GM18951 (cell line): ENCODE measurements at regions not wholly inside any gene's neighbourhood (a gene's known extent, or its start where the extent isn't known, plus 50 kb on each side); places are given as distances from the start of the nearest gene placed in this dataset.

Experiments used
- POLR2A ChIP-seq: IDR thresholded peaks from 4 replicates; pipeline ENCODE4 v1.6.1; 2011; ENCODE audit warnings: mild to moderate bottlenecking; ENCODE audit not compliant: insufficient read length, insufficient read depth; ENCODE audit errors: extremely low read depth
- in situ Hi-C: fragments of 300-500 bp; cut with MboI; formaldehyde crosslinking; loops from one replicate; pipeline ENCODE4 v1.12.0; 2022; ENCODE audit warnings: low sequenced_read_pairs, mixed read lengths, inconsistent platforms; ENCODE audit not compliant: unreplicated experiment

GRCh38 chr3:56919797-56920195 lies 118.0 kb upstream of the ARHGEF3 start:
- TF ChIP-seq POLR2A: no peak
- in situ Hi-C loops: no loop called here

DNA sequence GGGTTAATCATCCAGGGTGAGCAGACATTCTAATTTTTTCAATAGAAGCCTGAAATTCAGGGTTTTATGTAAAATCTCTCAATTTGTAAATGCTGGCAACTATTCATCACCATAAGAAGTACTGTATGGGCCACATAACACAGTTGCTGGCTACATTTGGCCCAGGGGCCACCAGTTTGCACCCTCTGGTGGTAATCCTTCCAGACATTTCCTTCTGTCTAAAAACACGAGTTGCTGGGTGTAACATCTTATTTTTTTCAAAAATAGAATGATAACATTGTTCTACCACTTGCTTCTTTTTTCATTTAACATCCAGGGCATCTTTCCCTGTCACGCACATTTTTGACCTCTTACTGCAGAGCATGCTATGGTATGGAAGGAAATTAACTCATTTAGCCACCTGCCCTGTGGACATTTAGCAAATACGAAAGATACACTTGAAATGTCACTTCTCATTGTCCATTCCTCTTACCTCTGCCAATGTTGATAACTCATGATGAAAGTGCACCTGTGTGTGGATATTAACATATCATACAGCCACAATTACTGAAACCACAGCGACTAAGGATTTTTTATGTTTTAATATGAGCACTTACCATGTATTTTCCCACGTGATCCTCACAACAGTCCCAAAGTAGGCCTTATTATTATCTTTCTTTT lies 117.5 kb upstream of the ARHGEF3 start:
- in situ Hi-C loops: no loop called here
- no peak for TF ChIP-seq POLR2A

GRCh38 chr3:56918111-56918568 lies 116.4 kb upstream of the ARHGEF3 start:
- no peak for TF ChIP-seq POLR2A
- in situ Hi-C loops: no loop called here

DNA sequence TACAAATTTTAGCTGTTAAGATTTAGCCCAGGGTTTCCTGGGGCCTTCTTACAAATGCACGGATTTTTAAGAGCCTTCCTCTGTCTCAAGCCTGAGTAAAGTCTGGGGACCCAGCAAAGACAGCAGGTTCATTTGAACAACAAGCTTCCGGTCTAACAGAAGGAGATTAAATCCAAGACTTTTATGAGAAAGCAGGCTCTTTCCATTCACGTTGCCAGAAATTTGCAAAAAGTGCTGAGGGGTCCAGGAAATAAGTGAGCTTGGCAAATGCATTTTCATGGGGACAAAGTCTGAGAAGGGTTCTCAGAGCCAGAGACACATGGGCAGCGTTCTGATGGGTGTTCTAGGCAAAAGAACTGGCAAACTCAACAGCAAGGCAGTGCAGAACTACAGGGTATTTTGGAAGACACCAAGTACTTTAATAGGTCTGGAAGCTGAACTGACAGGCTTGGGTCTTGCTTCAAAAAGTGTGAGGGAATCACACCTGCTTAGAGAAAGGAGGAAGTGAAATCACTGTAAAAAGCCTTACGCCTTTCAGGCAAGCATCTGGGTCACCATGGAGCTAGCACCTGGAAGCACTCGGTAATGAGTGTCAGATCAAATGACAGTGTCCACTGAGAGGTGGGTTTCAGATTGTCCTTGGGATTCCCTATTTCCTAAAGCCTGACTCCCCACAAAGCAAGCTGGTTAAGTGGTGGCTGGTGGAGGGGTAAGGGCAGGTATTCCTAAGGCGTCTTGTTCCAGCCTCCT lies 115.8 kb upstream of the ARHGEF3 start:
- no peak for TF ChIP-seq POLR2A

DNA sequence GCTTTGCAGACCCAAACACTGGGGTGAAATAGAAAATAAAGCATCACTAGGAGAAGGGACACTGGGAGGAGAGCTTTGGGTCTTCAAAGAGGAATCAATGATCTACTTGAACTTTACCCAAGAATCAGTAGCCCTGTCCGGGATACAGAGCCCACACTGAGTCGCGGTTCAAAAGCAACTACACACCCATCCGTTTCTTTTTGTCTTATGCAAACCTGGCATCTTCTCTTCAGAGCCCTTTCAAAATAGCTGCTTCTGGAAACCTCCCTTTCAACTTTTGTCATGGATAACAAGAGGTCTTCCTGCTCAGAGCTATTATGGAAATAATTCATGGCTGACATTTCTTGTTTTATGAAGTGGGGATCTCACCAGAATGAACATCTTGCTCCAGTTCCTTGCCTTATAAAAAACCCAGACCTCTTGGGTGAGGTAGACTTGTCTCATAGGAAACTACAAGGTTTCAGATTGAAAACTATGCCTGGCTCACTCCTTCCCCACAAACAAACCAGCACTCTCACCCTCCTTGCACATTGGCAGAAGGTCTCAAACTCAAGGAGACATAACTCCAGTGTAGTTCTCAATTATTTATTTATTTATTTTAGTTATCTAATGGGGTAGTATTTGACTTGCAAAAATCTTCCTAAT lies 115.1 kb upstream of the ARHGEF3 start:
- in situ Hi-C loops: no loop called here
- no peak for TF ChIP-seq POLR2A

More for the DNA sequence above, 115.8 kb upstream of the ARHGEF3 start:
- in situ Hi-C loops: no loop called here

DNA sequence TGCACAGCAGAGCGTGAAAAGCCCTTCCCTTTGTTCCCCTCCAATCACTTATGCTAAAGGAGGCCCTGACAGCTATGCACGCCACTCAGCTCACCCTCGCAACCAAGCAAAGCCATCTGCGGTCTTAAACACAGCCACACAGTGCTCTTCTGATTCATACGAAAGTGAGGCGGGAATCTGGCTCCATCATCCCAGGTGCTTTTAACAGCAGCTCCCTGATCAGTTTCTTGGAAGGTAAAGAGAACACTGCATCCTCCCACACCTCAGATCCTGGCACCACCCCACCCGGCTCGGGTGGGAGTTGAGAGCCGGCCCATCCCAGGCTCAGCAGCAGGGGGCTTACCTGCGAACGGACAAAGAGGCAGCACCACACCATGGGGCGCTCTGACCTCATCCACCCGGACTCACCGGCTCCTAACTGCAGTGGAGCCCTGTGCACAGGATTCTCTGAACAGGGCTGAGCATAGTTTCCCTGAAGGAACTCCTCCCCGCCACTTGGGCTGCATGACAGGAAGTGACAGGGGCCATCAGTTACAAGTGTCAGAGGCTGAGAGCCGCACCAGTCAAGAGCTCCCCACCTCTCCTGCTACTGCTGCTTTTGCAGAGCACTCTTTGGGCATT lies 114.3 kb upstream of the ARHGEF3 start:
- peak; percentile 33 for TF ChIP-seq POLR2A
- in situ Hi-C loops: no loop called here

GRCh38 chr3:56914646-56915045 lies 112.9 kb upstream of the ARHGEF3 start:
- TF ChIP-seq POLR2A: no peak
- in situ Hi-C loops: no loop called here

GRCh38 chr3:56911363-56911762 lies 109.6 kb upstream of the ARHGEF3 start:
- in situ Hi-C loops: no loop called here
- TF ChIP-seq POLR2A: no peak

DNA sequence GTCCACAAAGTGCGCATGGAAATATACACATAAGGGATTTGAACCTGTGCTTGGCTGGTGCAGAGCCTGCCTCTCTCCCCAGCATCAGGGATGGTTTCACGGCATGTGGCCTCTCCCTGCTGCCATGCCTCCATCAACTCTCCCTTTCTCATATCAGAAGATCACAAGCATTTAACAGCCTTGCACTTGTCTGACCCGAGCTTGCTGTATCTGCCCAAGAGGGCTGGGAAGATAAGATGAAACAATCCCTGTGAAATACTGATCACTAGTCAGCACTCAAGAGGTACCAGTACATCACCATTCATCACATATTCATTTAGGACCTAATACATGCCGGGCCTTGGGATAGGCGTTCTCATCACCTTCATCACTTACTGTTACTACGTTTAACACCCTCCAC lies 107.6 kb upstream of the ARHGEF3 start:
- in situ Hi-C loops: no loop called here
- TF ChIP-seq POLR2A: no peak

DNA sequence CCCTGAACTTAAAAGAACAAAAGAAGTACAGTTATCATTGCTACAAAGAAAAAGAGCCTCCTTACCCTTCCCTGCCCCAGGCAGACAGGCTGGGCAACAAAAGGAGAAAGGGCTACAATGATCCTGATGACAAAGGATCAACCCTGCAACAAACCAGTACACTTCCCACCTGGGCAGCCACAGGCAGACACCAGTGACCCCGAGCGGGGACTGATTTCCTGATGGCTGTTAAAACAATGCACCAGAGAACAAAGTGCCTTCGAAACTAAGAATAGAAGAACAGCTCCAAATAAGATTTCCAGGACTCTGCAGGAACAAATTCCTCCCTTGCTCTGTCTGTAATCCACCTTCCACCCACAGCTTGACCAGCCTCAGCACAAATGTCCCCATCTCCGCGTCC lies 106.3 kb upstream of the ARHGEF3 start:
- TF ChIP-seq POLR2A: no peak
- in situ Hi-C loops: no loop called here

- in situ Hi-C loops: no loop called here
- no peak for TF ChIP-seq POLR2A
Measured at GRCh38 chr3:56904552-56905215, 102.9 kb upstream of the ARHGEF3 start.

- TF ChIP-seq POLR2A: no peak
- in situ Hi-C loops: no loop called here
Measured at GRCh38 chr3:56903231-56903782, 101.6 kb upstream of the ARHGEF3 start.
